ENCODE measurements at regions not wholly inside any gene's neighbourhood (a gene's known extent, or its start where the extent isn't known, plus 50 kb on each side); places are given as distances from the start of the nearest gene placed in this dataset.

DNA sequence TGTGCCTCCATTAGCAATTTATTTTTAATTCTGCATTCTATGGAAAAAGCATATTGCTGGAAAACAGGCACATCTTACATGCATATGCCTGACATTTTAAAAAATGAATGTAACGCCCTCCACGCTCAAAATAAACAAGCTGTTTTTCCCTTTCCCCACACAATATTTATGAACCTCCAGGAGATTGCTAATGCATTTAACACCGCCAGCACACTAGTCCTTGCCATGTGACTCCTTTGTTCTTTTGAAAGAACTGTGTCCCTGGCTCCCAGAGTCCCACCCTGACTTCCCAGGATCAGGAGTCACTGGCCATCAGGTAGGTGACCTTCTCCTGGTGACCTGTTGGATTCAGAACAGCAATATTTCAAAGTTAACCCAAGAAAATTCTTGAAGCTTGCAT lies 571.2 kb upstream of the CFAP20DC start:
- H3K4me3 Mint-ChIP-seq (ENCODE audit: low read depth, unreplicated experiment), result no peak overlapping the region
- intact Hi-C loops (cut with micrococcal nuclease; ENCODE audit: unreplicated experiment), result no loop called here
- no TSS peak for BruUV-seq (replicated peaks)
- TF ChIP-seq CTCF (IDR thresholded peaks at IDR 0.05; ENCODE audit: unreplicated experiment), result no peak
- peaks cover 5% of the 10 kb centered on the region for H3K9me3 Mint-ChIP-seq (ENCODE audit: low read depth, unreplicated experiment)
- CTCF ChIA-PET, result no interaction called here
- no peak for DNase-seq
- H3K27ac Mint-ChIP-seq (ENCODE audit: unreplicated experiment), result no peak overlapping the region
- H3K27me3 Mint-ChIP-seq (ENCODE audit: unreplicated experiment), result no peaks in the 10 kb centered on the region
- no peaks in the 10 kb centered on the region for H3K4me1 Mint-ChIP-seq (ENCODE audit: low read depth, unreplicated experiment)
- no peaks in the 10 kb centered on the region for H3K36me3 Mint-ChIP-seq (ENCODE audit: insufficient read depth, unreplicated experiment)

DNA sequence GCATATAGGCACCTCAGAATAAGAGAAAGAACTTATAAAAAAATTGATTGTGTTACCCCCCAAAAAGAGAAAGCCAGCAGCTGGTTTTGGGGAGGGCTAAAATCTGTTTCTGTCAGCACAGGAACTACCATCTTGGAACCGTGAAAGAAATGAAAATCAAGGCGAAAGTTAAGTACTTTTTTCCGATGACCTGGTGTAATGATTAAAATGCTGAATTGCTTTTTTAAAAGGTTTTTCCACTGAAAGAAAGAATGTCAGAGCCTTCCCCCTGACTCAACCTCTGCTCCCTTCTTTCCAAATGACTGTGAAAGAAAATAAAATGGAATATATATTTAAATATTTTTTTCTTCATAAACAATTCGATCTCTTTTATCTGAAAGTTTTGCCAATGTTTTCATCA lies 570.5 kb upstream of the CFAP20DC start:
- CTCF ChIA-PET, result no interaction called here

GRCh38 chr3:59612444-59612715 lies 562.6 kb upstream of the CFAP20DC start:
- CTCF ChIA-PET, result no interaction called here
- H3K9me3 Mint-ChIP-seq (ENCODE audit: low read depth, unreplicated experiment), result peaks cover 10% of the 10 kb centered on the region

More for the DNA sequence above, 570.5 kb upstream of the CFAP20DC start:
- H3K9me3 Mint-ChIP-seq (ENCODE audit: low read depth, unreplicated experiment), result peaks cover 5% of the 10 kb centered on the region
- DNase-seq, result no peak
- H3K4me1 Mint-ChIP-seq (ENCODE audit: low read depth, unreplicated experiment), result no peaks in the 10 kb centered on the region
- no peaks in the 10 kb centered on the region for H3K36me3 Mint-ChIP-seq (ENCODE audit: insufficient read depth, unreplicated experiment)
- H3K4me3 Mint-ChIP-seq (ENCODE audit: low read depth, unreplicated experiment), result no peak overlapping the region
- H3K27me3 Mint-ChIP-seq (ENCODE audit: unreplicated experiment), result no peaks in the 10 kb centered on the region
- H3K27ac Mint-ChIP-seq (ENCODE audit: unreplicated experiment), result no peak overlapping the region
- BruUV-seq (replicated peaks), result no TSS peak
- intact Hi-C loops (cut with micrococcal nuclease; ENCODE audit: unreplicated experiment), result no loop called here
- no peak for TF ChIP-seq CTCF (IDR thresholded peaks at IDR 0.05; ENCODE audit: unreplicated experiment)

DNA sequence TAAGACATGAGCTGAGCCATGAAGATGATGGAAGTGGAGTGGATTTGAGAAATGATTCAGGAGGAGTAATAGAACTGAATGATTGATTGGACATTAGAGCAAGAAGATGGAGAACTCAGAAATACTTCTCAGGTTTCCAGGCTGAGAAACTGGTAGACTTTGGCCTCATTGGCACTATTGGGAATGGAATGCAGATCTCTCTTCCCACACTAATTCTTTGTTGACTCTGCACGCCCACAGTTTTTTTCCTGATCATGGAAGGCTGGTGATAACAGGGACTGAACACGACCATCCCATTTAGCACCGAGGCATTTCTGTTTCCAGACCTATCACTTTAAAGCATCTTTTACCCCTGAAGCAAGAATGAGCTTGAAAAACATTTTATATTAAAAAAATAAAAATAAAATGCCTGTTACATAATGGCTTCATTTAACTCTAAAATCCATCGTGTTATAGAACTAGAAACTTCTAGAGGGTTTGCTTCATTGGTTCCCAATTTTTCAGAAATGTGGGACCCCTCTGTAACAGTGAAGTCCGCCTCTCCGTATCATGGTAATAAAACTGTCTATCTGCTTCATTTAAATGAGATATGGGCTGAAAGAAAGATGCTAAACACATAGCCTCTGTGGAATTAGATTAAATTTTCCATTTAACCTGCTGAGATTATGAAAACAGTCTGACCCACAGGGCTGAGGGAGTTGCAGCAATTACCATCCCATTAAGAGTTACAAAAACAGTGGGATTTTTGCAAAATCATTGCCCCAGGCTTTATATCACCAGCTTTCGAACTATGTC lies 562.0 kb upstream of the CFAP20DC start:
- no peak overlapping the region for H3K27ac Mint-ChIP-seq (ENCODE audit: unreplicated experiment)
- no TSS peak for BruUV-seq (replicated peaks)
- H3K4me1 Mint-ChIP-seq (ENCODE audit: low read depth, unreplicated experiment), result no peaks in the 10 kb centered on the region
- CTCF ChIA-PET, result no interaction called here
- H3K27me3 Mint-ChIP-seq (ENCODE audit: unreplicated experiment), result no peaks in the 10 kb centered on the region
- no peak for TF ChIP-seq CTCF (IDR thresholded peaks at IDR 0.05; ENCODE audit: unreplicated experiment)
- H3K4me3 Mint-ChIP-seq (ENCODE audit: low read depth, unreplicated experiment), result no peak overlapping the region
- intact Hi-C loops (cut with micrococcal nuclease; ENCODE audit: unreplicated experiment), result no loop called here
- no peak for DNase-seq
- peaks cover 10% of the 10 kb centered on the region for H3K9me3 Mint-ChIP-seq (ENCODE audit: low read depth, unreplicated experiment)
- no peaks in the 10 kb centered on the region for H3K36me3 Mint-ChIP-seq (ENCODE audit: insufficient read depth, unreplicated experiment)

More at GRCh38 chr3:59612444-59612715, 562.6 kb upstream of the CFAP20DC start:
- DNase-seq, result no peak
- Mint-ChIP-seq H3K27ac (ENCODE audit: unreplicated experiment) (no peak overlapping the region), H3K4me1 (ENCODE audit: low read depth, unreplicated experiment) (no peaks in the 10 kb centered on the region), H3K4me3 (ENCODE audit: low read depth, unreplicated experiment) (no peak overlapping the region), H3K27me3 (ENCODE audit: unreplicated experiment) (no peaks in the 10 kb centered on the region), H3K36me3 (ENCODE audit: insufficient read depth, unreplicated experiment) (no peaks in the 10 kb centered on the region)
- no TSS peak for BruUV-seq (replicated peaks)
- no peak for TF ChIP-seq CTCF (IDR thresholded peaks at IDR 0.05; ENCODE audit: unreplicated experiment)
- intact Hi-C loops (cut with micrococcal nuclease; ENCODE audit: unreplicated experiment), result no loop called here

Measured in Calu3 (cell line).